C4-2B (cell line): ENCODE measurements at regions not wholly inside any gene's neighbourhood (a gene's known extent, or its start where the extent isn't known, plus 50 kb on each side); places are given as distances from the start of the nearest gene placed in this dataset.

Experiments
- CTCF ChIP-seq: fragments of 450-650 bp; conservative IDR thresholded peaks from 2 replicates; pipeline ENCODE4 v1.5.1; 2017; ENCODE audit warnings: mild to moderate bottlenecking
- ZFX ChIP-seq: fragments of 450-650 bp; IDR thresholded peaks from 2 replicates; pipeline ENCODE4 v1.6.1; 2017

GRCh38 chr13:109870274-109870673 lies 83.9 kb upstream of the IRS2 start:
- no peak for TF ChIP-seq CTCF
- no peak for TF ChIP-seq ZFX
